ENCODE measurements at regions not wholly inside any gene's neighbourhood (a gene's known extent, or its start where the extent isn't known, plus 50 kb on each side); places are given as distances from the start of the nearest gene placed in this dataset.

GRCh38 chr16:85394456-85395206 lies 218.5 kb upstream of the GSE1 start:
- no peak for DNase-seq

GRCh38 chr16:85395207-85395912 lies 217.8 kb upstream of the GSE1 start:
- DNase-seq = no peak

DNA sequence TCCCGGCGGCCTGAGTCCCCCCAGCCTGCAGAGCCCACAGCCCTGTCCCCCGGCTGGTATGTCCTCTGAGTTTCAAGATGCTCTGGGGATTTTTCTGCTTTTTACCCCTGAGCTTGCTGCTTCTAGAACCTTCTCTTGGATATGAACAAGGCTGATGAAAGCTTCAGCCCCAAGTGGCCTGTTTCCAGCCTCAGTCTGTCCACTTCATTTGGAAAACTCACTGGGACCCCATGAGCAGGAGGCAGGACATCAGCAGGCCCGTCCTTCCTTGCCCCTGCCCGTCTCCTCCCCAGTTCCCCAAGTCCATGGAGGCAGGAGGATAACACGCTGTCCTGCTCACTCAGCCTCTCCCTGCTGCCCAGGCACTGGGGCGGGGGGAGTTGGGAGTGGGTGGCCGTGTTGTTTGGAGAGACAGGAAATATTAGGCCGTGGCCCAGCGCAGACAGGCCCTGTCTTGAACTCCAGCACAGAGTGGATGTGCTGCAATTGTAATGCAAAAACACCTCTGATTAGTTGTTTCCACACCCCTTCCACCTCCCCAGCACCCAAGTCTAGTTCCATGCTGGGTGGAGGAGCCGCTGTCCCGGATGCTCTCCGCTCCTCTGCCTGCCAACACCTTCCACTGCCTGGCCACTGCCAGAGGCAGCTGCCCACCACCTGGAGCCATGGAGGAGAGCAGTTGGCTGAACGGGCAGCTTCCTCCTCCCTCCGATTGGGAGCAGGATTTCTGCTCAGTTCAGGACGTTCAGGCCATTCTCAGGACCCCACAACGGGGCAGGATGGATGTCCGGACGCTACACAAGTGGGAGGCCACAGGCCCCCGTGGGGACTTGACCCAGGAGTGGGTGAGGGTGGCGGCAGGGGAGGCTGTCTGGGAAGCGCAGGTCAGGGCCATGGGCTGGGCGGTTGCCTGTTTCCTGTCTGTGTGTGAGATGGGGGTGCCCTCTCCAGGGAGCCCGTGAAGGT lies 216.9 kb upstream of the GSE1 start:
- DNase-seq = no peak

GRCh38 chr16:85396879-85397871 lies 215.9 kb upstream of the GSE1 start:
- DNase-seq = no peak

GRCh38 chr16:85398050-85398451 lies 215.1 kb upstream of the GSE1 start:
- DNase-seq = no peak

- no peak for DNase-seq
Observed at GRCh38 chr16:85398688-85399582, 214.2 kb upstream of the GSE1 start.

GRCh38 chr16:85399583-85400284 lies 213.4 kb upstream of the GSE1 start:
- DNase-seq = no peak

GRCh38 chr16:85400305-85401205 lies 212.6 kb upstream of the GSE1 start:
- no peak for DNase-seq

- no peak for DNase-seq
Observed at GRCh38 chr16:85401370-85401916, 211.7 kb upstream of the GSE1 start.

GRCh38 chr16:85401917-85402766 lies 211.0 kb upstream of the GSE1 start:
- DNase-seq = no peak

DNA sequence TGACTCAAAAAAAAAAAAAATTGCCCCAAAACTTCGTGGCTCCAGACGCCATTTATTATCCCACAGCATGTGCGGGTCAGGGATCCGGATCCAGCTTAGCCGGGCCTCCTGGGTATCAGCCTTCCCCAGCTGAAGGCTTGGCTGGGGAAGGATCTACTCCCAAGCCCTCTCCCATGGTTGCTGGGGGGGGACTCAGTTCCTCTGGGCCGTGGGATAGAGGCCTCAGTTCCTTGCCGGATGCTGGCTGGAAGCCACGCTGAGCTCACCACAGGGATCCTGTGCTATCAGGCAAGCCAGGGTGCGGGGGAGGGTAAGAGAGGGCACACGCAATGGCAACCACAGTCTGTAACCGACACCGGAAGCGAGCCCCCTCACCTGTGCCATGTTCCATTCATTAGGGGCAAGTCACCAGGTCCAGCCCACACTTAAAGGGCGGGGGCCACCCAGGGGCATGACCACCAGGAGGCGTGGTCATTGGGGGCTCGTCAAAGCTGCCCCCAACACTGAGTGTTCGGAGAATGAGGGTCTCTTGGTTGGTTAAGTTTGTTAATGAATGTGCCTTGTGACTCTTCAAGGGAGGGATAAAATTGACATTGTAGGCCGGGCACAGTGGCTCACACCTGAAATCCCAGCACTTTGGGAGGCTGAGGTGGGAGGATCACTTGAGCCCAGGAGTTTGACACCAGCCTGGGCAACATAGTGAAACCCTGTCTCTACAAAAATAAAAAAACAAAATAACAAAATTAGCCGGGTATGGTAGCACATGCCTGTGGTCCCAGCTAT lies 210.0 kb upstream of the GSE1 start:
- DNase-seq = no peak

GRCh38 chr16:85403693-85404092 lies 209.4 kb upstream of the GSE1 start:
- DNase-seq = no peak

DNA sequence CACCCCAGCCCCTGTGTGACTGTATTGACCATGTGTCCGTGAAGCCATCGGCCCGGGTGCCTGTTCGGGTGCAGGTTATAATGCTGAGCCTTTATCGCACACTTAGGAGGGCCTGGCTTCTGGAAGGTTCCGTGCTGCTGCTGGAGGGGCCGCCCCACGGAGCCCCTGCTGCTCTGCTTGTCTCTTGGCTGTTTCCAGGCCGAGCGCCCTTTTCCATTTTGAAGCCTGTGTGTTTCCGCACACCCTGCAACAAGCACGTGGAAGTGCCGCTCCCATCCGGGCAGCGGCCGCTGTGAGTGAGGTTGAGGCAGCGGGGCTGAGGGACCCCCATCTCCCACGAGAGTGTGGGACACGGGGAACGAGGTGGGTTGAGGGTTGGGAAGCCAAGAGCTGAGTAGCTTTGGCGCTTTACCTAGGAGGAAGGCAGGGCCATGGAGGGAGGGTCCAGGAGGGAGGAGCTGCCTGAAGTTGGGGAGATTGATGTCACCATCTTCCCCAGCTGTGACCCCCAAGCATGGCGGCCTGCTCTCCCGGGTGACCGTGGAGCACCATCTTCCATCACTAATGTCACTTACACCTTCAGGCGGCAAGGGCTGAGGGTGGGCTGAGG lies 200.1 kb upstream of the GSE1 start:
- DNase-seq = no peak

GRCh38 chr16:85413691-85414663 lies 199.1 kb upstream of the GSE1 start:
- DNase-seq = no peak

All from hindlimb muscle (tissue), 1 donor.